ENCODE measurements at regions not wholly inside any gene's neighbourhood (a gene's known extent, or its start where the extent isn't known, plus 50 kb on each side); places are given as distances from the start of the nearest gene placed in this dataset.

GRCh38 chr3:177959188-177959587, 577.0 kb upstream of the KCNMB2 start:
- Histone ChIP-seq H3K79me2 (ENCODE audit: control insufficient read depth, insufficient read depth, low read length) (no peaks in the 10 kb centered on the region), H2BK15ac (replicated peaks; ENCODE audit: low read depth) (no peak overlapping the region), H3K27me3 (ENCODE audit: insufficient read depth, low read length, poor library complexity) (no peaks in the 10 kb centered on the region), H2AK5ac (ENCODE audit: low read length) (no peak overlapping the region), H3K9ac (ENCODE audit: low read length) (no peak overlapping the region), H3K36me3 (ENCODE audit: control insufficient read depth, insufficient read depth, low read length) (no peaks in the 10 kb centered on the region), H3K18ac (ENCODE audit: low read length) (no peak overlapping the region), H4K5ac (ENCODE audit: low read length) (no peak overlapping the region), H3K79me1 (ENCODE audit: low read length) (no peaks in the 10 kb centered on the region), H3K4ac (ENCODE audit: low read depth, low read length) (no peak overlapping the region), H3K23ac (ENCODE audit: low read length) (no peak overlapping the region), H3K4me2 (ENCODE audit: low read length) (no peak overlapping the region), H3K4me1 (ENCODE audit: control insufficient read depth, low read depth, low read length) (no peaks in the 10 kb centered on the region), H2BK5ac (ENCODE audit: low read length) (no peak overlapping the region), H4K8ac (ENCODE audit: low read depth, low read length) (no peak overlapping the region), H3K27ac (ENCODE audit: low read depth, low read length) (no peak overlapping the region), H3K56ac (ENCODE audit: low read length) (no peak overlapping the region), H2BK120ac (ENCODE audit: low read depth, low read length) (no peak overlapping the region), H3K4me3 (ENCODE audit: low read length) (no peak overlapping the region)
- WGBS (ENCODE audit: extremely low coverage, insufficient coverage, low lambda C conversion rate): no CpG with 5 or more reads among the region's 5 CpGs
- DNase-seq: no peak

DNA sequence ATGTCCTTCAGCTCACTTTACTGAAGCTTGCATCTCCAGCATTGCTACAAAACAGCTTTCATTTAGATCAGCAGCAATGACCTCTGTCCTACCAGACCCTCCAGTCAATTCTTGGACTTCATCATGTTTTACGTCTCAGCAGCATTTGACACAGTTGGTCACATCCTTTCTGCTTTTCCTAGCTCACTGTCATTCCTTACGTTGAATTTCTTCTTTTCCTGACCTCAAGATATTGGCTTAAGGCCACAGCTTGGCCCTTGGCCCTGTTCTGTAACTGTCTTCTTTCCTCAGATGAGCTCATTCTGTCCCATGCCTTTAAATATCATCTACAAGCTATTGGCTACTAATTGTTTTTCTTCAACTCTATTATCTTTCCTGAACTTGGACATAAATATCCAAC, 576.2 kb upstream of the KCNMB2 start:
- no peak overlapping the region for H3K4me2 ChIP-seq (ENCODE audit: low read length)
- no CpG with 5 or more reads among the region's 2 CpGs for WGBS (ENCODE audit: extremely low coverage, insufficient coverage, low lambda C conversion rate)
- H3K4me3 ChIP-seq (ENCODE audit: low read length): no peak overlapping the region
- H2BK120ac ChIP-seq (ENCODE audit: low read depth, low read length): no peak overlapping the region
- H2BK15ac ChIP-seq (replicated peaks; ENCODE audit: low read depth): no peak overlapping the region
- H3K4ac ChIP-seq (ENCODE audit: low read depth, low read length): no peak overlapping the region
- no peak overlapping the region for H4K5ac ChIP-seq (ENCODE audit: low read length)
- H3K9ac ChIP-seq (ENCODE audit: low read length): no peak overlapping the region
- H3K56ac ChIP-seq (ENCODE audit: low read length): no peak overlapping the region
- H3K79me1 ChIP-seq (ENCODE audit: low read length): no peaks in the 10 kb centered on the region
- no peak overlapping the region for H2AK5ac ChIP-seq (ENCODE audit: low read length)
- H2BK5ac ChIP-seq (ENCODE audit: low read length): no peak overlapping the region
- no peaks in the 10 kb centered on the region for H3K36me3 ChIP-seq (ENCODE audit: control insufficient read depth, insufficient read depth, low read length)
- no peak overlapping the region for H4K8ac ChIP-seq (ENCODE audit: low read depth, low read length)
- H3K27me3 ChIP-seq (ENCODE audit: insufficient read depth, low read length, poor library complexity): no peaks in the 10 kb centered on the region
- no peaks in the 10 kb centered on the region for H3K4me1 ChIP-seq (ENCODE audit: control insufficient read depth, low read depth, low read length)
- no peak overlapping the region for H3K27ac ChIP-seq (ENCODE audit: low read depth, low read length)
- no peak overlapping the region for H3K18ac ChIP-seq (ENCODE audit: low read length)
- H3K79me2 ChIP-seq (ENCODE audit: control insufficient read depth, insufficient read depth, low read length): no peaks in the 10 kb centered on the region
- H3K23ac ChIP-seq (ENCODE audit: low read length): no peak overlapping the region
- no peak for DNase-seq

DNA sequence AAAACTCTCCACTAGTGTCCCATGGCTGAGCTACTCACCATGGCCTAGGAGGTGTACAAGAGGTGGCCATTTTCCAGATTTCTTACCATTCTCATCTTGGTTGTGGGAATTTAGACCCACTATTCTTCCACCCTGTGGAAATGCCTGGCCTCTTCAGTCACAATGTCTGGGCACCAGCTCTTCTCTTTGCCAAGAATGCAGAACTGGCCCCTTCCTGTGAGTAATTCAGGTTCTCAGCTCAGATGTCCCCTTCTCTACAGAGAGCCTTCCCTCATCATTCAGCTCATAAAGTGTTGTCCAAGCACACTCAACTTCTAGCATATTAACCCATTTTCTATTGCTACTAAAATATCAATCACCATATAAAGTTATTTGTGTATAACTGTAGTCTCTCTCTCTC, 575.5 kb upstream of the KCNMB2 start:
- no peak overlapping the region for H3K23ac ChIP-seq (ENCODE audit: low read length)
- H2AK5ac ChIP-seq (ENCODE audit: low read length): no peak overlapping the region
- DNase-seq: no peak
- no peak overlapping the region for H3K9ac ChIP-seq (ENCODE audit: low read length)
- no peak overlapping the region for H2BK15ac ChIP-seq (replicated peaks; ENCODE audit: low read depth)
- no peak overlapping the region for H4K5ac ChIP-seq (ENCODE audit: low read length)
- no peaks in the 10 kb centered on the region for H3K79me2 ChIP-seq (ENCODE audit: control insufficient read depth, insufficient read depth, low read length)
- no peak overlapping the region for H3K56ac ChIP-seq (ENCODE audit: low read length)
- H3K18ac ChIP-seq (ENCODE audit: low read length): no peak overlapping the region
- no peak overlapping the region for H2BK120ac ChIP-seq (ENCODE audit: low read depth, low read length)
- no peaks in the 10 kb centered on the region for H3K79me1 ChIP-seq (ENCODE audit: low read length)
- H3K36me3 ChIP-seq (ENCODE audit: control insufficient read depth, insufficient read depth, low read length): no peaks in the 10 kb centered on the region
- H2BK5ac ChIP-seq (ENCODE audit: low read length): no peak overlapping the region
- H3K27ac ChIP-seq (ENCODE audit: low read depth, low read length): no peak overlapping the region
- no peak overlapping the region for H4K8ac ChIP-seq (ENCODE audit: low read depth, low read length)
- no peak overlapping the region for H3K4me2 ChIP-seq (ENCODE audit: low read length)
- no peaks in the 10 kb centered on the region for H3K27me3 ChIP-seq (ENCODE audit: insufficient read depth, low read length, poor library complexity)
- no peaks in the 10 kb centered on the region for H3K4me1 ChIP-seq (ENCODE audit: control insufficient read depth, low read depth, low read length)
- no peak overlapping the region for H3K4ac ChIP-seq (ENCODE audit: low read depth, low read length)
- no peak overlapping the region for H3K4me3 ChIP-seq (ENCODE audit: low read length)

DNA sequence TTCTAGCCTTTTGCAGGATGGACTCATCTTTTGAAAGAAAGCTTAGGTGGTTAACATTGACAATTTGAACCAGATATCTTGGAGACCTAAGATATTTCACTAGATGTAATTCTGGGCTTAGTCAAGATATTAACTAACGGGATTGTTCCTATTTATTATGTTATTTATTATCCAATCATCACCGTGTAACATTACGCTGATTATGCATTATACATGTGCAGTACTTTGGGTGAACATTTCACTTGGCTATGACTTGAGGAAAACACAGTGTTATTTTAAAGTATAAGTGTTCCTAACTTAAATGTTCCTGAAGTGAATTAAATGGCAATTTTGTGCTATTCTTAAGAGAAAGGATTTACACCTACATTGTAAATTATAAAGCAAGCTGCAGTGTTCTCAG, 574.5 kb upstream of the KCNMB2 start:
- Histone ChIP-seq H3K56ac (ENCODE audit: low read length) (no peak overlapping the region), H3K4me3 (ENCODE audit: low read length) (no peak overlapping the region), H3K9ac (ENCODE audit: low read length) (no peak overlapping the region), H4K8ac (ENCODE audit: low read depth, low read length) (no peak overlapping the region), H3K4ac (ENCODE audit: low read depth, low read length) (no peak overlapping the region), H2BK120ac (ENCODE audit: low read depth, low read length) (no peak overlapping the region), H3K79me1 (ENCODE audit: low read length) (no peaks in the 10 kb centered on the region), H3K4me2 (ENCODE audit: low read length) (no peak overlapping the region), H3K23ac (ENCODE audit: low read length) (no peak overlapping the region), H3K4me1 (ENCODE audit: control insufficient read depth, low read depth, low read length) (no peaks in the 10 kb centered on the region), H3K79me2 (ENCODE audit: control insufficient read depth, insufficient read depth, low read length) (no peaks in the 10 kb centered on the region), H4K5ac (ENCODE audit: low read length) (no peak overlapping the region), H2BK5ac (ENCODE audit: low read length) (no peak overlapping the region), H3K27me3 (ENCODE audit: insufficient read depth, low read length, poor library complexity) (no peaks in the 10 kb centered on the region), H3K27ac (ENCODE audit: low read depth, low read length) (no peak overlapping the region), H3K36me3 (ENCODE audit: control insufficient read depth, insufficient read depth, low read length) (no peaks in the 10 kb centered on the region), H2BK15ac (replicated peaks; ENCODE audit: low read depth) (no peak overlapping the region), H3K18ac (ENCODE audit: low read length) (no peak overlapping the region), H2AK5ac (ENCODE audit: low read length) (no peak overlapping the region)
- no CpG with 5 or more reads among the region's 3 CpGs for WGBS (ENCODE audit: extremely low coverage, insufficient coverage, low lambda C conversion rate)
- DNase-seq: no peak

DNA sequence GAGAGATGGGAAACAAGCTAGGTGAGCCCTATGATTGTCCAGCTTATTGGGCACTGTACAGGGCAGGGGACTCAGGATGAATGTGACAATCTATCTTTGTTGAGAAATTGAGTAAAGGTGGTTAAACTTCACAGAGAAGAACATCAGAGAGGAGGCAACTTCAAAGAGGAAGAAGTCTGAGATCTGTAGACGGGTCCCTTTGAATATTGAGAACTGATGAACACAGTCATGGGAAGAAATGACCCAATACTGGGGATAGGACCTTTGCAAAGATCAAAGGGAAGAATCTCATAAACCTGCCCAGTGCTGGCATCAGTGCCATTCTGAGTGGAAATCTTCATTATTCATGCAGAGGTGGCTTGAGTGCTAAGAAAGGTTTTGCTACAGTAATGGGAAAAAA, 569.7 kb upstream of the KCNMB2 start:
- no peaks in the 10 kb centered on the region for H3K79me2 ChIP-seq (ENCODE audit: control insufficient read depth, insufficient read depth, low read length)
- H2BK15ac ChIP-seq (replicated peaks; ENCODE audit: low read depth): no peak overlapping the region
- no peak overlapping the region for H3K4me2 ChIP-seq (ENCODE audit: low read length)
- no peak overlapping the region for H3K23ac ChIP-seq (ENCODE audit: low read length)
- H3K27ac ChIP-seq (ENCODE audit: low read depth, low read length): no peak overlapping the region
- no peak overlapping the region for H3K9ac ChIP-seq (ENCODE audit: low read length)
- no peaks in the 10 kb centered on the region for H3K36me3 ChIP-seq (ENCODE audit: control insufficient read depth, insufficient read depth, low read length)
- no peak overlapping the region for H3K56ac ChIP-seq (ENCODE audit: low read length)
- H2AK5ac ChIP-seq (ENCODE audit: low read length): no peak overlapping the region
- H3K79me1 ChIP-seq (ENCODE audit: low read length): no peaks in the 10 kb centered on the region
- H2BK120ac ChIP-seq (ENCODE audit: low read depth, low read length): no peak overlapping the region
- no CpG with 5 or more reads among the region's 1 CpG for WGBS (ENCODE audit: extremely low coverage, insufficient coverage, low lambda C conversion rate)
- no peak overlapping the region for H3K18ac ChIP-seq (ENCODE audit: low read length)
- H3K4me3 ChIP-seq (ENCODE audit: low read length): no peak overlapping the region
- DNase-seq: no peak
- no peaks in the 10 kb centered on the region for H3K4me1 ChIP-seq (ENCODE audit: control insufficient read depth, low read depth, low read length)
- no peak overlapping the region for H3K4ac ChIP-seq (ENCODE audit: low read depth, low read length)
- no peaks in the 10 kb centered on the region for H3K27me3 ChIP-seq (ENCODE audit: insufficient read depth, low read length, poor library complexity)
- H4K5ac ChIP-seq (ENCODE audit: low read length): no peak overlapping the region
- no peak overlapping the region for H2BK5ac ChIP-seq (ENCODE audit: low read length)
- H4K8ac ChIP-seq (ENCODE audit: low read depth, low read length): no peak overlapping the region

DNA sequence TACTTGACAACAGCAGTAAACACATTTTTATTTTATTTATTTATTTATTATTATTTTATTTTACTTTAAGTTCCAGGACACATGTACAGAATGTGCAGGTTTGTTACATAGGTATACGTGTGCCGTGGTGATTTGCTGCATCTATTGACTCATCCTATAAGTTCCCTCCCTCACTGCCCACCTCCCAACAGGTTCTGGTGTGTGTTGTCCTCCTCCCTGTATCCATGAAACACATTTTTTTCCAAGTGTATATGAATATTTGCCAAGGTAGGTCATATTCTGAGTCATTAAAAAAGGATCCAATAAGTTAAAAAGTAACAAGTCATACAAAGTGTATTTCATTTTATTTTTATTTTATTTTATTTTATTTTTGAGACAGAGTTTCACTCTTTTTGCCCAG, 567.3 kb upstream of the KCNMB2 start:
- Histone ChIP-seq H3K9ac (ENCODE audit: low read length) (no peak overlapping the region), H2AK5ac (ENCODE audit: low read length) (no peak overlapping the region), H2BK120ac (ENCODE audit: low read depth, low read length) (no peak overlapping the region), H3K56ac (ENCODE audit: low read length) (no peak overlapping the region), H3K23ac (ENCODE audit: low read length) (no peak overlapping the region), H3K36me3 (ENCODE audit: control insufficient read depth, insufficient read depth, low read length) (no peaks in the 10 kb centered on the region), H3K18ac (ENCODE audit: low read length) (no peak overlapping the region), H4K5ac (ENCODE audit: low read length) (no peak overlapping the region), H3K27me3 (ENCODE audit: insufficient read depth, low read length, poor library complexity) (no peaks in the 10 kb centered on the region), H3K4me3 (ENCODE audit: low read length) (no peak overlapping the region), H3K79me1 (ENCODE audit: low read length) (no peaks in the 10 kb centered on the region), H3K4ac (ENCODE audit: low read depth, low read length) (no peak overlapping the region), H3K4me1 (ENCODE audit: control insufficient read depth, low read depth, low read length) (peaks cover 2% of the 10 kb centered on the region), H4K8ac (ENCODE audit: low read depth, low read length) (no peak overlapping the region), H2BK15ac (replicated peaks; ENCODE audit: low read depth) (no peak overlapping the region), H3K79me2 (ENCODE audit: control insufficient read depth, insufficient read depth, low read length) (no peaks in the 10 kb centered on the region), H3K27ac (ENCODE audit: low read depth, low read length) (no peak overlapping the region), H3K4me2 (ENCODE audit: low read length) (no peak overlapping the region), H2BK5ac (ENCODE audit: low read length) (no peak overlapping the region)
- DNase-seq: no peak
- WGBS (ENCODE audit: extremely low coverage, insufficient coverage, low lambda C conversion rate): no CpG with 5 or more reads among the region's 2 CpGs

Data from mesendoderm (in vitro differentiated cells).